Glutamatergic neuron (in vitro differentiated cells): ENCODE measurements at regions not wholly inside any gene's neighbourhood (a gene's known extent, or its start where the extent isn't known, plus 50 kb on each side); places are given as distances from the start of the nearest gene placed in this dataset.
"Not testable (repeated sequence)": the region's sequence is repeated elsewhere in the genome, so short reads cannot be mapped to it uniquely, and the experiment has no call there.

Experiments
- DNase-seq: peaks from one replicate; pipeline ENCODE4 v3.0.0; 2022
- H3K27ac Mint-ChIP-seq: one replicate; pipeline ENCODE4 v1.8.0; 2020; ENCODE audit warnings: mild to moderate bottlenecking, mixed read lengths, inconsistent platforms; ENCODE audit not compliant: unreplicated experiment
- H3K27me3 Mint-ChIP-seq: one replicate; pipeline ENCODE4 v1.8.0; 2020; ENCODE audit warnings: mild to moderate bottlenecking, moderate library complexity, mixed read lengths, inconsistent platforms; ENCODE audit not compliant: unreplicated experiment
- H3K36me3 Mint-ChIP-seq: one replicate; pipeline ENCODE4 v1.8.0; 2020; ENCODE audit warnings: mild to moderate bottlenecking, mixed read lengths, inconsistent platforms; ENCODE audit not compliant: unreplicated experiment
- H3K4me1 Mint-ChIP-seq: one replicate; pipeline ENCODE4 v1.8.0; 2020; ENCODE audit warnings: mild to moderate bottlenecking, low read depth, mixed read lengths, inconsistent platforms; ENCODE audit not compliant: unreplicated experiment
- H3K4me3 Mint-ChIP-seq: one replicate; pipeline ENCODE4 v1.8.0; 2020; ENCODE audit warnings: mild to moderate bottlenecking, mixed read lengths, inconsistent platforms; ENCODE audit not compliant: unreplicated experiment
- H3K9me3 Mint-ChIP-seq: one replicate; pipeline ENCODE4 v1.8.0; 2020; ENCODE audit warnings: mild to moderate bottlenecking, moderate library complexity, mixed read lengths, inconsistent platforms; ENCODE audit not compliant: unreplicated experiment
- CTCF ChIP-seq: fragments of 200-600 bp; sonication (generic); IDR thresholded peaks from one replicate; pipeline ENCODE4 v1.5.0; 2021; ENCODE audit not compliant: partially characterized antibody, unreplicated experiment

- H3K27me3 Mint-ChIP-seq, H3K4me3 Mint-ChIP-seq, H3K4me1 Mint-ChIP-seq, H3K36me3 Mint-ChIP-seq, DNase-seq, H3K9me3 Mint-ChIP-seq, H3K27ac Mint-ChIP-seq: not testable (repeated sequence)
These were observed 1711.3 kb downstream of the KHDRBS2 start for GRCh38 chr6:60574723-60575122.

DNA sequence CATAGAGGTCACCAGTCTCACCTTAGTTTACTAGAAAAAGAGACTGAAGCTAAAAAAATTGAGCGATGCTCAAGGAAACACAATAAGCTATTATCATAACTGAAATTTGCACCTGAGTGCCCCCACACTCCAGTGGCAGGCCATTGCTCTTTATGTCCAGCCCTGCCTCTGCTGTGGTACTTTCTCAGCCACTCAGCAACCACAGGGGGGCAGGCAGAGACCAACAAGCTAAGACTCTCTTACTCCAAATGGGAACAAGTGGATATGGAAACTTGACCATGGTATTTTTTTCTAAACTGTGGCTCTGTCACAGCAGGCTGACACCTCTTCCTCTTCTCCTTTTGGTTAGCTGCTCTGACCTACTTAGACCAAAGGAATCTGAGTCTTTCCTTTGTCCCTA, 1713.4 kb downstream of the KHDRBS2 start:
- not testable (repeated sequence) for H3K4me1 Mint-ChIP-seq, H3K9me3 Mint-ChIP-seq, H3K4me3 Mint-ChIP-seq, H3K27me3 Mint-ChIP-seq, H3K27ac Mint-ChIP-seq, H3K36me3 Mint-ChIP-seq
- peak; percentile 55 for DNase-seq

DNA sequence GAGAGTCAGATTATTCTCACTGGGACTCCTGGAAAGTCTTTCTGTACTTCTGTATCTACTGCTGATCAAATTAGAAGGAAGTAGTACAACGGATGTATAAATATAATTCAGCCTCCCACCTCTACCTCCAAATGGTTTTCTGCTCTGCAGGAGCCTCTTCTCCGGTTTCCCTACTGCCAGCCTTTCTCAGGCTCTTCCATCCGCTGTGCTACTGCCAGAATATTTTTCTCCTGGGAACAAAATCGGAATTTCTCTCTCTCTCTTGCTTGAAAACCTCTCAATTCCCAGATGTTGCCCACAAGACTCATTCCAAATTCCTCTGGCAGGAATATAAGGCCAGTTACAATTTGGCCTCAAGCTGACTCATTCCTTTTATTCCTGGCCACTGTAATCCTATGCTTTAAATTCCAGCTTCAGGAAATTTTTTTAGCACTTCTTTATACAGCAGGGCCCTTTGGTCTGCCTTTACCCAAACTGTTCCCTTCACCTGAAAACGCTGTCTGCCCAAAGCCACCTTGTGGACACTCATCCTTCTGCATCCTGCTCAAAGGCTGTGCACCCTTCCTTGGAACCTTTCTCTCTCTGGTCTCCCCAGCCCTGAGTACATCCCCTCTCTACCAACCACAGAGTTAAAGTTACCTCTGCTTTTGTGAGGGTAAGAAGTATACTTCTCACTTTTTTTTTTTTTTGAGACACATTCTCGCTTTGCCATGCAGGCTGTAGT, 1714.6 kb downstream of the KHDRBS2 start:
- H3K4me1 Mint-ChIP-seq, DNase-seq, H3K9me3 Mint-ChIP-seq, H3K4me3 Mint-ChIP-seq, H3K27me3 Mint-ChIP-seq, H3K27ac Mint-ChIP-seq, H3K36me3 Mint-ChIP-seq: not testable (repeated sequence)
- TF ChIP-seq CTCF: peak; percentile 12

- not testable (repeated sequence) for H3K27ac Mint-ChIP-seq, H3K4me1 Mint-ChIP-seq, H3K4me3 Mint-ChIP-seq
These were observed 1715.4 kb downstream of the KHDRBS2 start for GRCh38 chr6:60570599-60570998.

DNA sequence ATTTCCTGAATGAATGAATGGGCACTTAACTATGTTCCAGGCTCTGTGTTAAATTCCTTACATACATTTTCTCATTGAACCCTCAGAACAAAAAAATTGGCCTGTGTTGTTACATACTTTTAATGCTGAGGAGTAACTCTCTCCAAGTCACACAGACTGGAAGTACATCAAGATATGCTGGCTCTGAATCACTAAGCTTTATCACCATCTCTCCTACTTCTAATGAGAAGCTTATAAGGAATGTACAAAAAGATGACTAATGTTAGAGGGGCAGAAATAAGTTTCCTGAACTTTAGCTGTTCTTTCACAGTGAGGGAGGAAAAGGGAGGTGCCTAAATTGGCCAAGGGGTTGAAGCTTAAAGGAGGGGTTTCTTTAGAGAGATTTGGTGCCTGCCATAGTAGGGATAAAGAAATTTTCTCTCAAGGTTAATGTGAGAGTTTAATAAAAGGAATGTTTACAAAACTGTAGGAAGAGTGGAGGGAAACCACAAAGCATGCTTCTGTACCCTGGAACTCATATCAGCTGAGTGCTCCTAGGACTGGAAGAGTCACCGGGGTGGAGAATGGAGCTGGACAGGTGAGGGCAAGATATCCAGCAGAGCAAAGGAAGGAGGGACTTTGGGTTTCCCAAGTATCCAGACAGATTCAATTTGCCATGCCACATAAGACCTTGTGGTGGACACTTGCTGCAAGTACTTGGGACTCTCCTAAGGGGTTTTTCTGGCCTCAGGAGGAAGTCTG, 1718.4 kb downstream of the KHDRBS2 start:
- not testable (repeated sequence) for H3K9me3 Mint-ChIP-seq, H3K27ac Mint-ChIP-seq, H3K4me3 Mint-ChIP-seq, H3K4me1 Mint-ChIP-seq, H3K27me3 Mint-ChIP-seq, DNase-seq, H3K36me3 Mint-ChIP-seq

More at GRCh38 chr6:60570599-60570998, 1715.4 kb downstream of the KHDRBS2 start:
- H3K9me3 Mint-ChIP-seq, H3K27me3 Mint-ChIP-seq, H3K36me3 Mint-ChIP-seq, DNase-seq: not testable (repeated sequence)

- H3K9me3 Mint-ChIP-seq, H3K36me3 Mint-ChIP-seq, H3K4me3 Mint-ChIP-seq, DNase-seq, H3K4me1 Mint-ChIP-seq, H3K27me3 Mint-ChIP-seq, H3K27ac Mint-ChIP-seq: not testable (repeated sequence)
These were observed 1719.6 kb downstream of the KHDRBS2 start for GRCh38 chr6:60566387-60566786.

GRCh38 chr6:60559702-60560101, 1726.3 kb downstream of the KHDRBS2 start:
- H3K36me3 Mint-ChIP-seq: not testable (repeated sequence)

GRCh38 chr6:60547340-60547739, 1738.7 kb downstream of the KHDRBS2 start:
- H3K27me3 Mint-ChIP-seq, H3K27ac Mint-ChIP-seq, H3K4me1 Mint-ChIP-seq, DNase-seq, H3K9me3 Mint-ChIP-seq, H3K4me3 Mint-ChIP-seq, H3K36me3 Mint-ChIP-seq: not testable (repeated sequence)

More at GRCh38 chr6:60559702-60560101, 1726.3 kb downstream of the KHDRBS2 start:
- DNase-seq, H3K27me3 Mint-ChIP-seq, H3K4me3 Mint-ChIP-seq, H3K27ac Mint-ChIP-seq, H3K4me1 Mint-ChIP-seq, H3K9me3 Mint-ChIP-seq: not testable (repeated sequence)

- not testable (repeated sequence) for H3K27ac Mint-ChIP-seq, H3K36me3 Mint-ChIP-seq, H3K4me3 Mint-ChIP-seq, H3K27me3 Mint-ChIP-seq, H3K4me1 Mint-ChIP-seq, H3K9me3 Mint-ChIP-seq, DNase-seq
These were observed 1761.3 kb downstream of the KHDRBS2 start for GRCh38 chr6:60524770-60525169.

- H3K27ac Mint-ChIP-seq, DNase-seq: not testable (repeated sequence)
These were observed 1808.3 kb downstream of the KHDRBS2 start for GRCh38 chr6:60477747-60478146.

GRCh38 chr6:60473805-60474204, 1812.2 kb downstream of the KHDRBS2 start:
- not testable (repeated sequence) for H3K9me3 Mint-ChIP-seq

More at GRCh38 chr6:60477747-60478146, 1808.3 kb downstream of the KHDRBS2 start:
- H3K36me3 Mint-ChIP-seq, H3K4me1 Mint-ChIP-seq, H3K9me3 Mint-ChIP-seq, H3K27me3 Mint-ChIP-seq, H3K4me3 Mint-ChIP-seq: not testable (repeated sequence)

More at GRCh38 chr6:60473805-60474204, 1812.2 kb downstream of the KHDRBS2 start:
- not testable (repeated sequence) for H3K27ac Mint-ChIP-seq, H3K27me3 Mint-ChIP-seq, DNase-seq, H3K4me3 Mint-ChIP-seq, H3K4me1 Mint-ChIP-seq, H3K36me3 Mint-ChIP-seq
